ENCODE measurements at regions not wholly inside any gene's neighbourhood (a gene's known extent, or its start where the extent isn't known, plus 50 kb on each side); places are given as distances from the start of the nearest gene placed in this dataset.
A peak's percentile ranks its signal among the peaks of the same experiment; 100 is the strongest.

DNA sequence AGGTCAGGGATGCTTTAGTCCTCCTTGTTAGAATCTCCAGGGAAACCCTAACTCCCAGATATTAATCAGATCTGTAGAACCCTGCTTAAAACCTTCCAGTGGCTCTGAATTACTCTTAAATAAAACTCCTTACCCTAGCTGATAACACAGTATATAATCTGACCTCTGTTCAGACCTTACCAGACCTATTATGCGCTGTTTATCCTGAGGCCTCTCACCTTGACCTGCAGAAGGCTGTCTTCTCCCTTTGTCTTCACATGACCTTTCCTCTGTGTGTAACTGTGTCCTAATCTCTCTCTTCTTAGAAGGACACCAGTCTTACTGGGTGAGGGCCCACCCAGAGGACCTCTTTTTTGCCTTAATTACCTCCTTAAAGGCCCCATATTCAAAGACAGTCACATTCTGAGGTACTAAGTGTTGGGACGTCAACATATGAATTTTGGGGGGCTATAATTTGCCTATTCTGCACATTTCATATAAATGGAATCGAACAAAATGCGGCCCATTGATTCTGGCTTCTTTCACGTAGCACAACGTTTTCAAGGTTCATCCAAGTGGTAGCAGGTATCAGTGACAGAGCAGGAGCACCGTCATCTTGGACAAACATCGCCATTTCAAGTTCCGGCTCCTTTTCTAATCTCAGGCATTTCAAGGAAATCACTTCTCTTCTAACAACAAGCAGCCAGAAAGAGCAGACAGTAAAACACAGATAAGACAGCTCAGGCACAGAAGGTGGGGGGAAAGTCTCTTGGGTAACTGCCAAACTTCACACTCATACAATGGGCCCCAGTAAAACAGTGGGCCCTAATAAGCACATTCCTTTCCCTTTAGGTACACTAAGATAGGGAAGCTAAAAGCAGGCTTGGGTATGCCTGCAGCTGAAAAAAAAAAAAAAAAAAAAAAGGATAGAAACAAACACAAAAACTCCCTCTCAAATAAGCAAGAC lies 200.2 kb upstream of the NUDT4 start:
- DNase-seq (ENCODE audit: low read depth): no peak

- no peak for DNase-seq (ENCODE audit: low read depth)
These were observed 199.4 kb upstream of the NUDT4 start for GRCh38 chr12:93178154-93178878.

DNA sequence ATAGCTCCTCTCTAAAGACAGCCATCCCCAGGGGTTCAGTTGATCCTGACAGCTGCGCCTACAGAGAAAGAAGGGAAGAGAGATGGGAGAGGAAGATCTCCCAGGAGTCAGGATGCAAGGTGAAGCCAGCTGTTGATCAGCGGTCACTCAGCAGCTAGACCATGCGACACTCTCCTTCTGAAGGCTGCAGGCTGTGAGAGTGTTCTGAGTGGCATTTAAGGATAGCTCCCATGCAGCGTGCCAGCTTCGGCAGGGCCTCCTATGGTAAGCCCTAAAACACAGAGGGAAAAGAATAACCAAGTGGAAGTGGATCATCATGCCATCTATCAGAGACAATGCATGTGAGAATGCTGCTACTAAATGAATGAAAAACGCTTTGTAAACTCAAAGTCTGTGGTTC lies 197.9 kb upstream of the NUDT4 start:
- DNase-seq (ENCODE audit: low read depth): no peak

GRCh38 chr12:93180566-93180965 lies 197.2 kb upstream of the NUDT4 start:
- no peak for DNase-seq (ENCODE audit: low read depth)

DNA sequence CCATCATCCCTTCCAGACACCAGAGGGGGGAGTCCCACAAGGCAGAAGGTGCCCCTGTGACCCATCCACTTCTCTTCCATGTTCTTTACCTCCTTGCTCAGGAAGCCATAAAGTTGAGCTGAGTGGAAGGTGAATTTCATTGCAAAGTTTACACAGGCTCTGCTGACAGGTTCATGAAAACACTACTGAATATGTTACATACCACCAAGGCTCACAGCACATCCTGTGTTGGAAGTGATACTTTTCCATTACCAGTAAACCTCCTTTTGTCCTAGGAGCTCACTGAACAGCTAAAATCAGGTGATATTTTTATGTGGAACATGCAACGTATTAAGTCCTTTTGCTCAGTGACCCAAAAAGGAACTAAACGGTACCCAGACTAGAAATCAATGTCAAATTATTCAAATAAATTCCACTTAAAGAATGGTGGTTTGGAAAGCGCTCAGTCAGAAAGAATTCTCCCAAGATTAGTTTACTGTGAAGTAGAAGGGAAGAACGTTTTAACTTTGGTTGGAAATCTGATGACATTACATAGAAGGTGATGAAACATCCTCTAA lies 196.2 kb upstream of the NUDT4 start:
- DNase-seq (ENCODE audit: low read depth): no peak

DNA sequence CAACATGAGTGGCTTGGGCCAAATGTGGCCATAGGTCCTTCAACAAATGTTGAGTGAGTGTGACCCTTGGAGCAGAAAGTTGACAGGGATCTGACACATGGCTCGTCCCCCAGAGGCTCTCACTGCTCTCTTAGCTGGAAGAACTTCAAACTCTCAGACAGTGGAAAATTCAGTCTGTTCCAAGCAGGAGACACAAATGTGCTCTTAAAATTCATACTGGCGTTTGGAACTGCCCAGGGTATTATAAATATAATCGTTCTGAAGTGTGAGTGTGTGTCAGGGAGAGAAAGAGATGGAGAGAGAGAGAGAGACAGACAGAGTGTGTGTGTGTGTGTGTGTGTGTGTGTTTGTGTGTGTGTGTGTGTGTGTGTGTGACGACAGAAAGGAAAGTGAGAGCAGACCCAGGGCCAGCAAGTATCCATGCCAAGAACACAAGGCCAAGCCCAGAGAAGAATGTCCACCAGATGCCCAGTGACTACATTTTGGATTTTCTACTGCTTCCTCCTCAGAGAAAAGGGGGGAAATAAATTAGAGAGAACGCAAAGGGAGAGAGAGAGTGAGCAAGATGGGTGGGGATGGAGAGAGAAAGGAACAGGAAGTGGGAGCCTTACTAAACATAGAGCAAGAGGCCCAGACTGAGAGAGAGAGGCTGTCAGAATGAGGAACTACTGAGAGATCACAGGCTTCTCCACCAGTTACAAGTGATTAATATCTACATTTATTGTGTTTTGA lies 193.6 kb upstream of the NUDT4 start:
- DNase-seq (ENCODE audit: low read depth): no peak

GRCh38 chr12:93184672-93185368 lies 192.9 kb upstream of the NUDT4 start:
- no peak for DNase-seq (ENCODE audit: low read depth)

DNA sequence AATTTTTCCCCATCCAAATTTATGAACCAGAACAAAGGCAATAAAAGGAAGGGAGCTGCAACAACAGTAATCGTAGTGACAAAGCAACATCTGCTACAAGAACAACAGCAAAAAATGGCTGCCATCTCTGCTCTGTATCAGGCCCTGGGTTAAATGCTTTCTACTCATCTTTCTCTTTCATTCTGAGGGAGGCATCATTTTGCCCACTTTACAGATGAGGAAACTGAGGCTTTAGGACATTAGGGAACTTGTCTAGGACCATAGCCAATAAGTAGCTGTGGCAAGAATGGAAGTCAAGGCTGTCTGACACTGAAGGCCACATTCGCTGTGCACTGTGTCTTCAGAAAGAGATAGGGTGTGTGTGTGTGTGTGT lies 192.4 kb upstream of the NUDT4 start:
- no peak for DNase-seq (ENCODE audit: low read depth)

DNA sequence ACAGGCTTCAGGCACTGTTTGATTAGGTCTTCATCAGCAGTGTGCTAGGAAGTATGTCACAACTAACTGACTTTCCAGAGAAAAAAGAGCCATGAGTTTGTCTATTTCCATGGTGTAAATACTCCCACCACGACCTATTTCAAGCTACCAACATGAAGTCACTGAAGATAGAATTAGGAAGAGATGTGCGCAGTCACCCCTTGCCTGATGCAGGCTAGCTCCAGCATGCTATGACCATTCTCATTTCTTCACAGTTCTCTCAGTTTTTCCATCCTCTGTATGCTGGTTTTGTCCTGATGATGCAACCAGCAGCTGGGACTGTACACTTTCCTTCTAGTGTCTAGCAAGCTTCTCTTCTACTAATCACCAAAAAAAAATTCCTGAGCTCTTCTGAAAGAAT lies 191.6 kb upstream of the NUDT4 start:
- DNase-seq (ENCODE audit: low read depth): no peak

DNA sequence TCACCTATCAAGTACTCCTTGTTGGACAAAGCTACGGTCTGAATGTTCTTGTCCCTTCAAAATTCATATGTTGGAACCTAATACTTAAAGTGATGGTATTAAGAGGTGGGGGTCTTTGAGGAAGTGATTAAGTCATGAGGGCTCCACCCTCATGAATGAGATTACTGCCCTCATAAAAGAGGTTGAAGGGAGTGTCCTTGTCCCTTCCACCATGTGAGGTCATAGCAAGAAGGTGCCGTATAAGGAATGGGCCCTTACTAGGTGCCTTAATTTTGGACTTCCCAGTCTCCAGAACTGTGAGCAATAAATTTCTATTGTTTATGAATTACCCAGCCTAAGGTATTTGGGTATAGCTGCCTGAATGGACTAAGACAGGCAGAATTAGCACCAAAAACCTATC lies 191.1 kb upstream of the NUDT4 start:
- DNase-seq (ENCODE audit: low read depth): no peak

DNA sequence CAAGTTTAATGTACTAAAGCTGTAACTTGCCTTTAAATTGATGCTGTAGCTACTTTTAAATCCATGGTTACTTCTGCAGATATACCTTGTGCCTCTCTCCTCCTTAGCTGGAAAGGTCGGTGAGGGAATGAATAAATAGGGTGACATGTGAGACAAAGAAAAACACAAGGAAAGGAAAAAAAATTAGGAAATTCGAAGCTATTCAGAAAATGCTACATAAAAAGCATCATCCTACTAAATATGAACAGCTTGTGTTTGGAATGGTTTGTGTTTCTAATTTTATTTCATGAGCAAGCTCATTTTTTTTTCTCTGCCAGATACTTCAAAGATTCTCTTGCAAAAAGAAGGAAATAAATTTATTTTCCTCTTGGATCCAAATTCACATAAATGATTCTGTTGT lies 186.3 kb upstream of the NUDT4 start:
- DNase-seq (ENCODE audit: low read depth): no peak

DNA sequence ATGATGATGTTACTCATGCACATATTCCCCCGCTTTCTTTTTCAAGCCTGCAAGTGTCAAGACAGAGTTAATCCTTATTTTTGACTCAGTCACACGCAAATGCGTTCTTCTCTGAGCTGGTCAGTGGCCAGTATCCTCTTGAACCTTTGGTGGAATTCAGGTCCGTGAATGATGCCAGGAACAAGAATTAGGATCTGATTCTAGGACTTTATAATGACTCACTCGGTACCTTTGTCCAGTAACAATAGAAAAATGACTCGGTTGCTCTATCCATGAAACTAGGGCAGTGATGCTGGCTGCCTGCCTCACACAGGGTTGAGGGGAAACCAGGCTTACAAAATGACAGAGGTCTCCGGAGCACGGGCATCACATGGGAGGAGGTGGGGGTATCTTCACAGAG lies 185.8 kb upstream of the NUDT4 start:
- peak; percentile 72 for DNase-seq (ENCODE audit: low read depth)

GRCh38 chr12:93192878-93193277 lies 184.8 kb upstream of the NUDT4 start:
- no peak for DNase-seq (ENCODE audit: low read depth)

GRCh38 chr12:93195511-93195910 lies 182.2 kb upstream of the NUDT4 start:
- no peak for DNase-seq (ENCODE audit: low read depth)

GRCh38 chr12:93197067-93197593 lies 180.6 kb upstream of the NUDT4 start:
- DNase-seq (ENCODE audit: low read depth): peak; percentile 44

DNA sequence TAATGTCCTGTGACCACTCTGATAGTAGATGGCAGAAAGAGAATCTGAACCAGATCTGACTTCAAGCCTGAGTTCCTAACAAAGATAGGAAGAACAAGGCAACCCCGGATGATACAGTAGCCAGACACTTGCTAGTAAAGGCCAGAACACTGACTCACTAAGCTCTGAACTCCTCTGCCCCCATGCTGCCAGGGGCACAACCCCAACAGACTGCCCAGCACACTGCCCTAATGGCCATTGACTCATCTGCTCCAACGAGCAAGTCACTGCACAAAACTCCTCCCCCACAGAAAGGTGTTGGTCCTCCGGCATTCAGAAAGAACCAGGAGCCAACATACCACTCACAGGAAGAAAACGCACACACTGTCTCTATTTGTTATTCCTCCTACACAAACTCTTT lies 179.6 kb upstream of the NUDT4 start:
- peak; percentile 59 for DNase-seq (ENCODE audit: low read depth)

GRCh38 chr12:93199831-93200236 lies 177.9 kb upstream of the NUDT4 start:
- DNase-seq (ENCODE audit: low read depth): no peak

DNA sequence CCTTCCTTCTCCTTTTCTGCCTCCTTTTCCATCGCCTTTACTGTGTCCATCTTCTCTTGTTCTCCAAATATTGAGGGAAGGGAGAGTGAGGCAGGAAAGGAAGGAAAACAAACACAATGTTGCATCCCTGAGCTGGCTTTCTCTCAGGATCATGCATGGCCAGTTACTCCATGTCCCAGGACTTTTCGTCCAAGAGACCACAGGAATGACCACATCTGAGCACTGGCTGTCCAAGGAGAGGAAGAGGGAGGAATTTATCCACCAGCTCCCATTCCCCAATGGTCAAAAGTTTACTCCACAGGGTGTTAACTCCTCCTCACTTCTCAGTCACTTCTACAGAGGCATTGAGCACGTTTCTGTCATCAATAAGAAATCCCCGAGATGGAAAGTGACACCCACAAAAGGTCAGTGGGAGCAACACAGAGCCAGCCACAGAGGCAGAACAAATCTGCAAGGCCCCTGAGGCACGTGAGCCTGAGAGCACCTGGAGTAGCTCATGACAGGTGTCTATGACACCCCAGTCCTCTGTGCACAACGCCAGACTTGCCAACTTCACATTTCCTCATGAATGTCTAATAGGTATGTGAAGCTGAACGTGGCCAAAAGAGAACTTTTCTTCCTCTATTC lies 177.3 kb upstream of the NUDT4 start:
- no peak for DNase-seq (ENCODE audit: low read depth)

DNA sequence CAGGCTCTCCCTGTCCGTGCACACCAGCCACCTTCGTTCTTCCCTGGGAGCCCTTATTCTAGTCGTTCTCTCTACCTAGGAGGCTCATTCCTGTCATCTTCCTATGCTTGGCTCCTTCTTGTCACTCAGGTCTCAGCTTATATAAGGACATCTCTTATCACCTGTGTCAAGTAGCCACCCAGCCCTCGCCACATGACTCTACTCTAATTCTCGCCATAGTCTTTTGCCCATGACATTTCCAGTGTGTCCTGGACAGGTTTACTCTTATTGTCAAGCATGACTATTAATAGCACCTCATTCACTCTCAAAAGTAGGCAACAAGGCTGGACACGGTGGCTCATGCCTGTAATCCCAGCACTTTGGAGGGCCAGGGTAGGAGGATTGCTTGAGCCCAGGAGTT lies 175.7 kb upstream of the NUDT4 start:
- DNase-seq (ENCODE audit: low read depth): no peak

DNA sequence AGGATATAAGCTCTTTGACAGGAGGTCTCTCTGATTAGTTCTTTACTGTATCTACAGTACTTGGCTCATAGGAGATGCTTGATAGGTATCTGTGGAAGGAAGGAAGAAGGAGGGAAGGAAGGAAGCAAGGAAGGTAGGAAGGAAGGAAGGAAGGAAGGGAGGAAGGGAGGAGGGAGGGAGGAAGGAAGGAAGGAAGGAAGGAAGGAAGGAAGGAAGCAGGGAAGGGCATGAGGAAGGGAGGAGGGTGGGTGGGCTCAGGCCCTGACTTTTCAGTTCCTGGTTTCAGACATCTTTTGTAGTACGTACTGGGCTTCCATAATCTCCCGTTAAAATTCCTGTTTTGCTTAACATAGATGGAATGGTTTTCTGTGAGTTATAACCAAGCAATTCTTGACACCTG lies 175.0 kb upstream of the NUDT4 start:
- DNase-seq (ENCODE audit: low read depth): no peak

DNA sequence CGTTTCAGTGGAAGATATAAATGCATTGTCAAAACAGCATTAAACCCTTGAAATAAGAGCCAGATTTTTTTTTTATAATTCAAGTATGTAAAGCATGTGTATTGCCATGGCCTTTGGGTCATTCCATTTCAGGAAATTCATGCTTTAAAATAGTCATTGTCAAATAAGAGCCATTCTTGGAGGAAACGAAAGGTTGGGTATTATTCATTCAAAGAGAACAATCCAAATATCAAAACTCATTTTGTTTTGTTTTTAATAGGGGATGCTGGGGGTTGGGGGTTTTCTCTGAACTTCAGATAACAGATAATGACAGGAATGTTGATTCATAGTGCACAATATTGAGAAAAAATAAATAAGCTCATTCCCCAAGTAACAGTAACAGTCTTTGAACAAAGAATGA lies 174.4 kb upstream of the NUDT4 start:
- no peak for DNase-seq (ENCODE audit: low read depth)
